Heart left ventricle (tissue), 16 donors: ENCODE measurements at regions not wholly inside any gene's neighbourhood (a gene's known extent, or its start where the extent isn't known, plus 50 kb on each side); places are given as distances from the start of the nearest gene placed in this dataset.
A peak's percentile ranks its signal among the peaks of the same experiment; 100 is the strongest.

Experiments used
- ATAC-seq, 4 donors: fragments of 200-7000 bp; cut with Tn5 transposase; one replicate each; pipeline ENCODE4 v1.9.1; 2020 to 2022; ENCODE audit warnings: moderate library complexity in 4 of 4, mild to moderate bottlenecking in 3 of 4, moderate number of reproducible peaks in 1 of 4
- DNase-seq, 5 donors: peaks; one replicate each; pipeline ENCODE4 v3.0.0-alpha.2; 2020
- H3K27ac ChIP-seq, 12 donors: fragments of 200-600 bp; sonication (generic) in 4 of 12; one replicate each; pipeline versions ENCODE4 v1.5.0 to v1.8.0; 2016 to 2022; ENCODE audit warnings: mild to moderate bottlenecking in 2 of 12
- H3K27me3 ChIP-seq, 9 donors: fragments of 200-600 bp; sonication (generic) in 2 of 9; one replicate each; pipeline versions ENCODE4 v1.5.1 to v1.8.0; 2016 to 2022; ENCODE audit warnings: mild to moderate bottlenecking in 3 of 9
- H3K36me3 ChIP-seq, 9 donors: fragments of 200-600 bp; sonication (generic) in 2 of 9; one replicate each; pipeline versions ENCODE4 v1.5.0 to v1.8.0; 2018 to 2022; ENCODE audit warnings: mild to moderate bottlenecking in 2 of 9
- H3K4me1 ChIP-seq, 12 donors: fragments of 200-600 bp; sonication (generic) in 4 of 12; one replicate each; pipeline versions ENCODE4 v1.5.0 to v1.8.0; 2016 to 2022; ENCODE audit warnings: mild to moderate bottlenecking in 3 of 12
- H3K4me3 ChIP-seq, 12 donors: fragments of 200-600 bp; sonication (generic) in 4 of 12; one replicate each; pipeline versions ENCODE4 v1.5.0 to v1.8.0; 2017 to 2022; ENCODE audit warnings: mild to moderate bottlenecking in 9 of 12, moderate library complexity in 4 of 12
- H3K9me3 ChIP-seq, 12 donors: fragments of 200-600 bp; sonication (generic) in 4 of 12; one replicate each; pipeline versions ENCODE4 v1.5.0 to v1.8.0; 2016 to 2022; ENCODE audit warnings: mild to moderate bottlenecking in 1 of 12
- POLR2A ChIP-seq, 2 donors: fragments of 450-650 bp; IDR thresholded peaks; one replicate each; pipeline ENCODE4 v1.6.1; 2017; ENCODE audit warnings: antibody characterized with exemption in 2 of 2, mild to moderate bottlenecking in 2 of 2, moderate library complexity in 2 of 2
- WGBS, 4 donors: extraction: QIAGEN DNeasy Blood & Tissue Kit in 2 of 4; methylation state at CpG; one replicate each; pipeline versions ENCODE4 v1.1.5 to v1.1.7; 2013 to 2018; 5-methylcytosine and 5-hydroxymethylcytosine counted together
- intact Hi-C, 10 donors: fragments of 100-400 bp; cut with DNase I; formaldehyde crosslinking; loops; one replicate each; pipeline versions ENCODE4 v1.11.1 to v1.14.2; 2022
- TF ChIP-seq, protein P1 (sequence below), 12 donors: fragments of 200-600 bp; sonication (generic) in 4 of 12; IDR thresholded peaks; one replicate each; pipeline versions ENCODE4 v1.5.0 to v1.8.0; 2018 to 2022; ENCODE audit warnings: antibody characterized with exemption in 12 of 12, mild to moderate bottlenecking in 5 of 12
- donor health status: ischemic (EF 13 %, LVEDD 7.1; RV severe dilation, severe dysfunction).
- donor health status: healthy with polysubstance abuse.
- donor health status: DM: no; HTN: yes; CAD: no.
- donor health status: DM: no; HTN: no; CAD: no.
- donor health status: ischemic (EF 25% LVEDD 6.9; RV normal size, moderate dysfunction).
- donor health status: ischemic (EF 25% LVEDD 5.7; RV mildly dilated, moderate dysfunction).
- donor health status: healthy.
- donor health status: DM: yes; HTN: yes; CAD: no.
- donor health status: ischemic (EF 35%, LVEDD 5.7; RV mildly dilated, moderate dysfunction).
- donor health status: nonischemic (EF 11% LVEDD 7.7; RV severe dilation, severe dysfunction).
- donor health status: DM: yes; HTN: yes; CAD: no.
- donor health status: PGD.
- donor health status: ischemic (EF 29% LVEDD 5.4; RV normal size, mild dysfunction).
- donor health status: nonischemic (EF 23%, LVEDD 6.1; RV moderate dilation, normal function).

DNA sequence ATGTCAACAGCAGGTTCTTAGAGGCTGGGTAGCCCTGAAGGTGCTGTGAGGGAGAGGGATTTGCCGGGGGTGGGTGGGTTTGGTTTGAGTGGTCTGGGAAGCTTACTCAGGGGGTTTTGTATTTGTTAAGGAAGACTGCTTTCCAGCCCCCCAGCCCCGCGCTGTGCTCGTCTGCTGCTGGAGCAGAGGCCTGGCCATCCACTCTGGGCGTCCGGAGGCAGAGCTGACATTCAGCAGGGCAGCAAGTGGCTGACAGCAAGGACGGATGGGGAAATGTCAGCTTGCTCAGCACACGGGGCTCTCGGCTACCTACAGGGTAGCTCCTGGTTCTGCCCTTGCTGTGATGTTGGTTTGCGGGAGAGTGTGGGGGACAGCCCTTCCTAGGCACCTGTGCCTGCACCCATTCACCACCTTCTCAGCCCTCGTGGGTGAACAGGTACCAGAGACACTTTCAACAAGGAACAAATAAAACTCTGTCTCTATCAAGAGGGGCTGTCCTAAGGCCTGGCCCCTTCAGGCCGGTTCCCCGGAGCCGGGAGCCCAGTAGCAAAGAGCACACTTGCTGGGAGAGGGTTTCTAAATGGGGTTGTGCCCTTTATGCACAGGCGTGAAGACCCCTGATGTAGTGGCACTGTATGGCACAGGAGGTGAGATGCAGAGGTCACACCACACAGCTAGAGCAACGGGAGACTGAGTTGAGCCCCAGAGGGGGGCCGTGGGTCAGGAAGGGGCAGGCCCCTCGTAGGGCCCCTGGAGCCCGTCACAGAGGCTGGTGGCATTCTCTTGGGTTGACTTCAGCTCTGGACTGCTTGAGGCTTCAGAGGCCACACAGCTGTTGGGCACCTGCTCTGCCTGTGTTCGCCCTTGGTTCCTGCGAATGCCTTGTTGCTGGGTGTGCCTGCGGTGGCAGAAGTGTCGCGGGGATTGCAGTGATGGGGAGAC, 72.2 kb upstream of the SHH start:
- peak overlapping the region in 2 of 12 donors; percentile 39 to 57 for H3K27ac ChIP-seq
- H3K27me3 ChIP-seq = peaks cover 0 to 6% (median 0%) of the 10 kb centered on the region in 9 donors
- intact Hi-C loops = no loop called here
- 81 to 88% (median 85%) methylated on average over 17 to 24 of the region's 24 CpGs for WGBS, 4 donors
- peak in 1 of 5 donors; percentile 5 for DNase-seq
- no peak for ATAC-seq
- no peak overlapping the region for H3K4me3 ChIP-seq
- H3K9me3 ChIP-seq = no peaks in the 10 kb centered on the region
- peaks cover 0 to 6% (median 2%) of the 10 kb centered on the region in 12 donors for H3K4me1 ChIP-seq
- H3K36me3 ChIP-seq = no peaks in the 10 kb centered on the region
- TF ChIP-seq, protein P1, sequence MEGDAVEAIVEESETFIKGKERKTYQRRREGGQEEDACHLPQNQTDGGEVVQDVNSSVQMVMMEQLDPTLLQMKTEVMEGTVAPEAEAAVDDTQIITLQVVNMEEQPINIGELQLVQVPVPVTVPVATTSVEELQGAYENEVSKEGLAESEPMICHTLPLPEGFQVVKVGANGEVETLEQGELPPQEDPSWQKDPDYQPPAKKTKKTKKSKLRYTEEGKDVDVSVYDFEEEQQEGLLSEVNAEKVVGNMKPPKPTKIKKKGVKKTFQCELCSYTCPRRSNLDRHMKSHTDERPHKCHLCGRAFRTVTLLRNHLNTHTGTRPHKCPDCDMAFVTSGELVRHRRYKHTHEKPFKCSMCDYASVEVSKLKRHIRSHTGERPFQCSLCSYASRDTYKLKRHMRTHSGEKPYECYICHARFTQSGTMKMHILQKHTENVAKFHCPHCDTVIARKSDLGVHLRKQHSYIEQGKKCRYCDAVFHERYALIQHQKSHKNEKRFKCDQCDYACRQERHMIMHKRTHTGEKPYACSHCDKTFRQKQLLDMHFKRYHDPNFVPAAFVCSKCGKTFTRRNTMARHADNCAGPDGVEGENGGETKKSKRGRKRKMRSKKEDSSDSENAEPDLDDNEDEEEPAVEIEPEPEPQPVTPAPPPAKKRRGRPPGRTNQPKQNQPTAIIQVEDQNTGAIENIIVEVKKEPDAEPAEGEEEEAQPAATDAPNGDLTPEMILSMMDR (IDR thresholded peaks at IDR 0.05) = no peak
- TF ChIP-seq POLR2A (IDR thresholded peaks at IDR 0.05) = no peak

DNA sequence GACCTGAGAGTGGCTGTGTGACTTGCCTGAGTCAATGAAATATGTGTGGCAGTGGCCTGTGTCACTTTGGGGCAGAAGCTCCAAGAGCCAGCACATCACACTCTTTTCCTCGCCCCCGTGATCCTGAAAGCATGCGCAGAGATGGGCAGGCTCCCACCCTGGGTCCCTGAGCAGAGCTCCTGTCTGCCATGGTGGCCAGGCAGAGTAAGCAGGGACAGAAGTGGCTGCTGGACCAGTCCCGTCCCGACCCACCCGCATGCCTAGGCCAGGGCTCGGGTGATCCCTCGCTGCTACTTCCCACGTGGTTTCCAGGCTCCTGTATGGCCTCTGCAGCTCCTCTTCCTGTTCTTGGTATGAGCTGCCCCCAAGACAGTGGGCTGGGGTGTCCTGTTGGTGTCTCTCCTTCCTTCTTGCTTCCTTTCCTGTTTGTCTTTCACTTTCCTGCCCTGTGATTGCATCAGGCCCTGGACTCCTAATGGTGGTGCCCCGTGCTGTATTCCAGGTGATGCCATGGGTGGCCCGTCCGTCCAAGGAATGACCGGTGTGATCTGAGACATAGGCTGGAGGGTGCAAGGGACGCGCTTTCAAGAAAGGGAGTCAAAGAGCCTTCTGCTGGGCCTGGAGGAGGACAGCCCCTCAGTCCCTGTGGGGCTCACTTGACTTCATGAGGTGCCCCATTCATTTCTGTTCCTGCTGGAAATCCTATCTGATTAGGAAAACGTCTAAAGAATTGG, 71.4 kb upstream of the SHH start:
- no peaks in the 10 kb centered on the region for H3K9me3 ChIP-seq
- peak in 1 of 5 donors; percentile 3 for DNase-seq

DNA sequence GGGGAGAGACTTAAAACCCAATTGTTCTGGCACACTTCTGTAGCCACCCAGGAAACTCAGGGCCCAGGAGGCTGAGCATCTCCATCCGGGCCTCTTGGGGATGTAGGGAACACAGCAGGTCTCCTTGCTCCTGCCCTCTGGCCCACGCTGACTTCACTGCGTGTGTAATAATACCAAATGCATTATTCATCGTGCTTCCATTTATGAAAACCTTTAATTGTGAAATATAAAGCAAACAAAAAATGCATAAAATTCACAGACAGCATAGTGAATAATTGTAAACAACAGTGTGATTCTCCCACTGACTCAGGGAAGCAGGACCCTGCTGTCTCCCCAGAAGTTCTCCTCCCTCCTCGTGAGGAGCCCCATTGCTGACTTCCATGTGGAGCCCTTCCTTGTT, 70.3 kb upstream of the SHH start:
- Histone ChIP-seq H3K36me3 (no peaks in the 10 kb centered on the region), H3K9me3 (no peaks in the 10 kb centered on the region), H3K4me3 (no peak overlapping the region), H3K27ac (no peak overlapping the region), H3K4me1 (peaks cover 0 to 6% (median 2%) of the 10 kb centered on the region in 12 donors), H3K27me3 (peaks cover 0 to 3% (median 0%) of the 10 kb centered on the region in 9 donors)
- intact Hi-C loops = no loop called here
- ATAC-seq (no peak), DNase-seq (no peak)
- TF ChIP-seq POLR2A (IDR thresholded peaks at IDR 0.05) = no peak
- TF ChIP-seq, protein P1 (IDR thresholded peaks at IDR 0.05) = no peak
- WGBS, 4 donors = 85 to 89% (median 88%) methylated on average over 5 of the region's 5 CpGs

More for the DNA sequence above, 71.4 kb upstream of the SHH start:
- WGBS, 4 donors = 83 to 89% (median 86%) methylated on average over 14 to 16 of the region's 16 CpGs
- intact Hi-C loops = no loop called here
- Histone ChIP-seq H3K27me3 (peaks cover 0 to 3% (median 0%) of the 10 kb centered on the region in 9 donors), H3K27ac (no peak overlapping the region), H3K4me3 (no peak overlapping the region), H3K4me1 (peaks cover 0 to 6% (median 2%) of the 10 kb centered on the region in 12 donors), H3K36me3 (no peaks in the 10 kb centered on the region)
- no peak for ATAC-seq
- TF ChIP-seq, protein P1 (IDR thresholded peaks at IDR 0.05) = no peak
- no peak for TF ChIP-seq POLR2A (IDR thresholded peaks at IDR 0.05)
